VCaP (cell line): ENCODE measurements at regions not wholly inside any gene's neighbourhood (a gene's known extent, or its start where the extent isn't known, plus 50 kb on each side); places are given as distances from the start of the nearest gene placed in this dataset.
"Not testable (repeated sequence)": the region's sequence is repeated elsewhere in the genome, so short reads cannot be mapped to it uniquely, and the experiment has no call there.

Experiments
- H3K27ac ChIP-seq: fragments of 450-650 bp; 2 replicates; pipeline ENCODE4 v1.5.1; 2017
- CTCF ChIP-seq: fragments of 450-650 bp; conservative IDR thresholded peaks from 2 replicates; pipeline ENCODE4 v1.5.1; 2017; ENCODE audit warnings: mild to moderate bottlenecking, moderate library complexity

DNA sequence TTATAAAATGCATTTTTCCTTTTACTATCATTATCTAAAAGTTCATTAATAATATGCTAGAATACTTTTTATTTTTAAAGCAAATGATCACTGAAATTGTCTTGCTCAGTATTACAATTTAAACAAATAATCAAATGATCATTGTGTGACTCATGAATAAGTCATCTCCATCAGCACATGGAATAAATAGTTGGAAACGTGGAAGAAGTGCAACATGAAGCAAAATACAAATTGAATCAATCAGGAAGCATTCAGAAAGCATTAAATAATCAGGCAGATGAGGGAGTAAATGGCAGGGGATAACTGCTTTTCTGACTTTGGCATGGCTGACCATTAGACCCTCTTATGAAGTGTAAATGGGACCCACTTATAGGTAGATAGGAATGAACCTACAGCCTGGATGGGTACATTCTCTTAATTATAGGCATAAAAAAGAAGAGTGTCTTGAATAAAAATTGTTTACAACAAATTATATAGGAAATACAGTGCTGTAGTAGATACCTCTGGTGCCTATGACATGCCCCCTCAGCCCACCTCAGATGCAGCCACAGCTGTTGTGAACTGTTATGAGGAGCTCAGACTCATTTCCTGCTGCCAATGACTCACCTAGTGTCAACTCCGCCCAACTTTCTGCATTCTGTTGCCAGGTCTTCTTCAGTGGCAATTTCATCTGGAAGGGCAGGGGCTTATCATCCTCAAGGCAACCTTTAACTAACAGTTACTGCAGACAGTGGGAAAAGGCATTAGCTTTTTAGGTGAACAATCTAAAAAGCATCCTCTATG lies 936.0 kb downstream of the TRIB2 start:
- H3K27ac ChIP-seq = peak overlapping the region; percentile 87
- TF ChIP-seq CTCF = no peak

DNA sequence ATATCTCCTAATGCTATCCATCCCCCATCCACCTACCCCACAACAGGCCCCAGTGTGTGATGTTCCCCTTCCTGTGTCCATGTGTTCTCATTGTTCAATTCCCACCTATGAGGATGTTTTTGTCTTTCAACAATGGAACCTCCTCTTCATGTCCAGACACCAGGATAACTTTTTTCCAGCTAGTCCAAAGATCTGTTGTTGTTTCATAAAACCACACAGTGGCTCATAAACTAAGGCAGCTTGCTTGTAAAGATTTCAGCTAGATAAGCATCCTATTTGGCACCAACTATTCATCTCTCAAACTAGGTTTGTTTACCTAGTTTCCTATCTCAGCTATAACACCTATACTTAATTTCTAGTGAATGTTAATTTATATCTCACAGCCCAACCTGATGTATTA lies 937.7 kb downstream of the TRIB2 start:
- TF ChIP-seq CTCF = no peak
- H3K27ac ChIP-seq = peak overlapping the region; percentile 87

- no peak for TF ChIP-seq CTCF
- no peak overlapping the region for H3K27ac ChIP-seq
Observed at GRCh38 chr2:13660231-13660630, 943.5 kb downstream of the TRIB2 start.

DNA sequence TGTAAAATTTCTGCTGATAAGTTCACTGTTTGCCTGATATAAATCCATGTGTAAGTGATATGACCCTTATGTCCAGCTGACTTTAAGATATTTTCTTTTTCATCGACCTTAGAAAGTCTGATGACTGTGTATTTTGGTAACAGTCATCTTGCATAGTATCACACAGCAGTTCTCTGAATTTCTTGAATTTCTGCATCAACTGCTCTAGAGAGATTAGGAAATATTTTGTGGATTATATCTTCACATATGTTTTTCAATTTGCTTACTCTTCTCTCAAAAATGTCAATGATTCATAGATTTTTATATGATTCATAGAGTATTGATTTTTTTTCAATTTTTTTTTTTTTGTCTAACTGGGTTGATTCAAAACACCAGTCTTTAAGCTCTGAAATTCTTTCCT lies 945.3 kb downstream of the TRIB2 start:
- H3K27ac ChIP-seq = no peak overlapping the region
- TF ChIP-seq CTCF = no peak

DNA sequence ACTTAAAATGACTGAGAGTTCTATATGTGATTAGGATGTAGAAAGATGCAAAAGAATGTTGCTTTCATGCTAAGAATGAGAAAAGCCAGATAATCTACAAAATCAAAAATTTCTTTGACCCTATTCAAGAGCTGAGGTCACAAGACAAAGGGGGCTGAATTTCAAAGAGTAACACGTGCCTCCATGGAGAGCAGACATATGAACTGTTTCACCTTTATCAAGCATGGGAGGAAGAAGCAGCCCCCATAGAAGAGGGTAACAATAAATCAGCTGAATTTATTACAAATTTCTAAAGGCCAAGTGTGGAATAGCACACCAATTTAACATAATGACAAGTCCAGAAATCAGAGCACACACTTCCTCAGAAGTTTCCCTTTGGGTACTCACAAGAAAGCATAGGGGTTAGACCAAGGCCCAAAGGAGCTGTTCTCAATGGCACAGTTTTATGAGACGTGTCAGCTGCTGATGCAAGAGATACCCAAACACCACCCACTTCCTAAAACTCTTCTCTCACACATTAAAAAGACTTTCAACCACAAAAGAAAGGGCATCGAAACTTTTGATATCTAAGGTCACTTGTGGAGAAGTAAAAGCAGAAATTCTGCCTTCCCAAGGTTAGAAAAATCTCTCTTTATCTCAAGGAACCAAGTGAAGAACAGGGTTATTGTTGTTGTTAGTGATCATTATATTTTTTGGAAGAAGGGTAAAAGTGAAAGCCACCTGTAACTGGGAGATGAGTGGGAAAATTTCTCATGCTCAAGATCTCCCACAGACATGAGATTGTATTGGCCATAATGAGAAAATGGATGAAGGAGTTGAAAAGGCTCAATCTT lies 950.1 kb downstream of the TRIB2 start:
- TF ChIP-seq CTCF = no peak
- H3K27ac ChIP-seq = no peak overlapping the region

DNA sequence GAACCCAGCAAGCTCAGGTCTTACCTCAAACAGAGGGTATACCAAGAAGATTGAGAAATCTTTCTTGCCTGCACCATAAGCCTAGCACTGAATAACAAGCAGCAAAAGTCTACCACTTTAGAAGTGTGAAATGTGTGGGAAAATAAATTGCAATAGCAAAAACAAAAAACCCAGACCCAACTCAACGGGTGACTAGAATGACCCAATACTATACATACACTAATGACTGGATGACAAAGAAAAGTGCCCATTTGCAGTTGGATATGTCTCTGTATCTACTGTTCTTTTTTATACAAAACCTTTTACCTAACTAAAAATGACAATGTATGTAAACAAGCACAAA lies 950.6 kb downstream of the TRIB2 start:
- H3K27ac ChIP-seq = no peak overlapping the region
- TF ChIP-seq CTCF = no peak

DNA sequence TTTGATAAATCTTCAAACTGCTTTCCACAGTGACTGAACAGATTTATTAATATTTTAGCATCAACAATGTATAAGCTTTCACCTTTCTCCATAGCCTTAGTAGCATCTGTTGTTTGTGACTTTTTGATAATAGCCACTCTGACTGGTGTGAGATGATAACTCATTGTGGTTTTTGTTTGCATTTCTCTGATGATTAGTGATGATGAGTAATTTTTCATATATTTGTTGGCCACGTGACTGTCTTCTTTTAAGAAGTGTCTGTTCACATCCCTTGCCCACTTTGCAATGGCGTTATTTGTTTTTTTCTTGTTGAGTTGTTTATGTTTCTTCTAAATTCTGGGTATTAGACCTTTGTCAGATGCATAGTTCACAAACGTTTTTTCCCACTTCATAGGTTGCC lies 952.9 kb downstream of the TRIB2 start:
- no peak for TF ChIP-seq CTCF

DNA sequence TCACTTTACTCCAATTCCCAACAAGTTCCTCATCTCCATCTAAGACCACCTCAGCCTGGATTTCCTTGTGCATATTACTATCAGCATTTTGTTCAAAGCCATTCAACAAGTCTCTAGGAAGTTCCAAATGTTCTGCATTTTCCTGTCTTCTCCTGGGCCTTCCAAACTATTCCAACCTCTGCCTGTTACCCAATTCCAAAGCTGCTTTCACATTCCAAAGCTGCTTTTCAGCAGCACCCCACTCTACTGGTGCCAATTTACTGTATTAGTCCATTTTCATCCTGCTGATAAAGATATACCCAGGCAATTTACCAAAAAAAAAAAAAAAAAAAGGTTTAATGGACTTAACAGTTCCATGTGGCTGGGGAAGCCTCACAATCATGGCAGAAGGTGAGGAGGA lies 957.1 kb downstream of the TRIB2 start:
- H3K27ac ChIP-seq = not testable (repeated sequence)

More for the DNA sequence above, 952.9 kb downstream of the TRIB2 start:
- H3K27ac ChIP-seq = no peak overlapping the region
